Upper lobe of right lung (tissue), 1 donor: ENCODE measurements at regions not wholly inside any gene's neighbourhood (a gene's known extent, or its start where the extent isn't known, plus 50 kb on each side); places are given as distances from the start of the nearest gene placed in this dataset.
"Not testable (repeated sequence)": the region's sequence is repeated elsewhere in the genome, so short reads cannot be mapped to it uniquely, and the experiment has no call there.

Source experiments
- ATAC-seq: fragments of 200-7000 bp; cut with Tn5 transposase; one replicate; pipeline ENCODE4 v1.9.1; 2020; ENCODE audit warnings: mild to moderate bottlenecking, moderate library complexity
- DNase-seq: peaks from one replicate; pipeline ENCODE4 v3.0.0-alpha.2; 2020
- H3K27ac ChIP-seq: fragments of 200-600 bp; one replicate; pipeline ENCODE4 v1.8.0; 2022
- H3K27me3 ChIP-seq: fragments of 200-600 bp; one replicate; pipeline ENCODE4 v1.8.0; 2022; ENCODE audit warnings: mild to moderate bottlenecking
- H3K36me3 ChIP-seq: fragments of 200-600 bp; one replicate; pipeline ENCODE4 v1.8.0; 2022
- H3K4me1 ChIP-seq: fragments of 200-600 bp; one replicate; pipeline ENCODE4 v1.8.0; 2022
- H3K4me3 ChIP-seq: fragments of 200-600 bp; one replicate; pipeline ENCODE4 v1.8.0; 2022; ENCODE audit warnings: mild to moderate bottlenecking
- H3K9me3 ChIP-seq: fragments of 200-600 bp; one replicate; pipeline ENCODE4 v1.8.0; 2022
- CTCF ChIP-seq: fragments of 200-600 bp; IDR thresholded peaks from one replicate; pipeline ENCODE4 v1.8.0; 2022; ENCODE audit warnings: antibody characterized with exemption
- intact Hi-C: fragments of 100-400 bp; cut with DNase I; formaldehyde crosslinking; loops from one replicate; pipeline ENCODE4 v1.11.0; 2022
- donor health status: DM: no; HTN: yes; CAD: no; lungs with severe emphysema.

DNA sequence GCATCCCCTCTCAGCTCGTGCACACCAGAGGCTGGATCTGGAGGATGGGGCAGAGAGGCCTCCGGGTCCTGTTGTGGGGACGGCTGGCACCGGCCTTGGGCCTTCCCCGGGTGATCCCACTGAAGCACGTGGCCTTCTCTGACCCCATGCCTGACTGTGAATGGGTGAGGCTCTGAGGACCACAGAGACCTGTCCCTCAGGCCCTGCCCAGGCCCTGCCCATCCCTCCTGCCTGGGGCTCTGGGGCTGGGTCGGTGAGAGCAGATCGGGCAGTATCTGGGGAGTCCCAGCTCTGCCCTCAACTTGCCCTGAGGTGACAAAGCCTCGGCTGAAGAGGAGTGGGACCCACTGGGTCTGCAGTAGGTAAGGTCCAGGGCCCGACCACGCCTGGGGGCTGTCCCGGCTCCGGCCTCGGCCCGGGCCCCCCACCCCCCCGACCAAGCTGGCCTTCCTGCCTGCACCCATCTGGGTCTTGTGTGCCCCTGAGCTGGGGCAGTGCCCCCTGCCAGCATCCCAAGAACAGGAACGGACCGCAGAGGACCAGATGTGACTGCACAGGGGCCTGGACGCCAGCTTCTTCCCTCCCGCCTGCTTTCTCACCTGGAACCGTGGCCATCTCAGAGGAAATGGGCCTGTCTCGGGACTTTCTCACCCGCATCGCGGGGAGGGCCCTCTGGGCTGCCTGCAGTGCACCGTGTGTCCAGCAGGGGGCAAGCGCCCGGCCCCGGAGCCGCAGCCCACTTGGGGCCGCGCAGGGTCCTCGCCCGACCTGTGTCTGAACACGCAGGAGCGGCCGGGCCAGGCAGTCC, 255.9 kb downstream of the PARP8 start:
- H3K27me3 ChIP-seq, H3K4me1 ChIP-seq, DNase-seq, H3K36me3 ChIP-seq, H3K27ac ChIP-seq, intact Hi-C loops, H3K9me3 ChIP-seq, H3K4me3 ChIP-seq: not testable (repeated sequence)
- ATAC-seq: peak; percentile 82
- TF ChIP-seq CTCF: peak; percentile 58

DNA sequence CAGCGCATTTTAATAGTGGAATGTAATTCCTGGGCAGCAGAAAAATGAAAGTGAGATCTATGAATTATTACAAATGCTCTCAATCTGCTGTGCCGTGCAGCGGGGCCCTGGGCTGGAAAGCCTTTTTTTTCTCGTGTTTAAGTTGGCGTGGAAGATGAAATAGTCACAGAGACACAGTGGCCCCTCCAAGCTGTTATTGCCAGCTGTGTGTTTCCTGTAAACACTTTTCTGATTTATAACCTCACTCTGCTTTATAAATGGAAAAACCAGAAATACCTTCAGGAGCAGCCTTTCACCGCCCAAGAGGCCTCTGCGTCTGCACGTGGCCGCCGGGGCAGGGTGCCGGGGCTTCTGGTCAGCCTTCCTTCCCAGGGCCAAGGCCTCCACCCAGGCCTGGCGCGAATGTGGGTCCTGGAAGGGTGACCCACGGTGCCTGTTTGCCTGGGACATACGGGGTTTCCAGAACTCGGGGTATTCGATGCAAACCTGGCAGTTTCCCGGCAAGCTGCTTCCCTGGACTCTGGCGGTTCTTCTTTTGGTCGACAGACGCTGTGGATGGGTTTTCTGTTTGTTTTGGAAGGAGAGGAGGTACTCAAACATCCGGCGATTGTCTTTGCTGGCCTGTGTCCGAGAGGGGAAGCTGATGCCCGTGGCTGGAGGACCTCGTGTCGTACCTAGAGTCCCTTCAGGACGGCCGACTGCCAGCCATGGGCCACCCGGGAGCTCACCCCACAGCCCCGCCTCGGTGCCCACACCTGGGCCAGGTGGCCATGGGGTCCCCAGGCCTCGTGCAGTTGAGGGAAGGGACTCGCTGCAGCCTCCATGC, 256.7 kb downstream of the PARP8 start:
- DNase-seq (no peak), ATAC-seq (peak; percentile 16)
- Histone ChIP-seq H3K4me1 (no peaks in the 10 kb centered on the region), H3K9me3 (no peaks in the 10 kb centered on the region), H3K36me3 (no peaks in the 10 kb centered on the region), H3K27me3 (peaks cover 8% of the 10 kb centered on the region), H3K27ac (no peak overlapping the region), H3K4me3 (no peak overlapping the region)
- TF ChIP-seq CTCF: no peak
- intact Hi-C loops: no loop called here

- Histone ChIP-seq H3K27me3 (peaks cover 8% of the 10 kb centered on the region), H3K4me3 (no peak overlapping the region), H3K27ac (no peak overlapping the region), H3K4me1 (no peaks in the 10 kb centered on the region), H3K36me3 (no peaks in the 10 kb centered on the region), H3K9me3 (no peaks in the 10 kb centered on the region)
- ATAC-seq: peak; percentile 21
- TF ChIP-seq CTCF: no peak
- intact Hi-C loops: no loop called here
- DNase-seq: no peak
Measured at GRCh38 chr5:50923768-50924494, 257.5 kb downstream of the PARP8 start.

GRCh38 chr5:50927953-50928352, 261.5 kb downstream of the PARP8 start:
- DNase-seq: no peak
- H3K27me3 ChIP-seq: peaks cover 8% of the 10 kb centered on the region
- intact Hi-C loops: no loop called here
- H3K4me3 ChIP-seq: no peak overlapping the region
- ATAC-seq: no peak
- H3K36me3 ChIP-seq: no peaks in the 10 kb centered on the region
- no peak for TF ChIP-seq CTCF
- H3K9me3 ChIP-seq: no peaks in the 10 kb centered on the region
- H3K4me1 ChIP-seq: no peaks in the 10 kb centered on the region
- no peak overlapping the region for H3K27ac ChIP-seq

DNA sequence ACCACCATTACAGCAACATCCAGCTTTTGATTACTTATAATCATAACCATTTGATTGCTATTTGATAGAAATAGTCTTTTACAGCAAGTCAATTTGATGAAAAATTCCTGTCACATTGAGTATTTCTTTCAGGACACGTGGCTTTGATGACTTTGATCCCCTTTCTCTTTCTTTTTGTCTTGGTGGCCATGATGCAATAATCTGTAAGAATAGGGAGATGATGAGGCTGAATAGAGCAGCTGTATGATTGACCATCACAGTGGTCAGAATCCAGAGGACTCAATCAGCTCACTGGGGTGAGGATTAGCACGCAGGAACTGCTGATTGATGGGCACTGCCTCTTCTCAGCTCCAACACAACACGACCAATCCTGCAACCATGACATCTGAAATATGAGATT, 262.7 kb downstream of the PARP8 start:
- no peak for TF ChIP-seq CTCF
- DNase-seq (no peak), ATAC-seq (no peak)
- Histone ChIP-seq H3K4me1 (no peaks in the 10 kb centered on the region), H3K4me3 (no peak overlapping the region), H3K9me3 (no peaks in the 10 kb centered on the region), H3K27ac (no peak overlapping the region), H3K27me3 (peaks cover 8% of the 10 kb centered on the region), H3K36me3 (no peaks in the 10 kb centered on the region)
- intact Hi-C loops: no loop called here
